ENCODE measurements at regions not wholly inside any gene's neighbourhood (a gene's known extent, or its start where the extent isn't known, plus 50 kb on each side); places are given as distances from the start of the nearest gene placed in this dataset.
A peak's percentile ranks its signal among the peaks of the same experiment; 100 is the strongest.

- in situ Hi-C loops (cut with HindIII; ENCODE audit: low sequenced_read_pairs): no loop called here
- DNase-seq (ENCODE audit: low read depth, low spot score): peak; percentile 36
- no peak for TF ChIP-seq CTCF (IDR thresholded peaks at IDR 0.05; ENCODE audit: low read depth, low read length)
- H3K4me3 ChIP-seq (ENCODE audit: low read depth, low read length): no peak overlapping the region
These were observed 85.7 kb upstream of the EXOC1L start for GRCh38 chr4:55733932-55734331.

- in situ Hi-C loops (cut with HindIII; ENCODE audit: low sequenced_read_pairs): no loop called here
- no peak overlapping the region for H3K4me3 ChIP-seq (ENCODE audit: low read depth, low read length)
- TF ChIP-seq CTCF (IDR thresholded peaks at IDR 0.05; ENCODE audit: low read depth, low read length): peak; percentile 21
- DNase-seq (ENCODE audit: low read depth, low spot score): peak; percentile 20
These were observed 82.9 kb upstream of the EXOC1L start for GRCh38 chr4:55736605-55737183.

- in situ Hi-C loops (cut with HindIII; ENCODE audit: low sequenced_read_pairs): no loop called here
- no peak for TF ChIP-seq CTCF (IDR thresholded peaks at IDR 0.05; ENCODE audit: low read depth, low read length)
- peak; percentile 45 for DNase-seq (ENCODE audit: low read depth, low spot score)
- no peak overlapping the region for H3K4me3 ChIP-seq (ENCODE audit: low read depth, low read length)
These were observed 76.9 kb upstream of the EXOC1L start for GRCh38 chr4:55742655-55743202.

GRCh38 chr4:55744369-55744768 lies 75.2 kb upstream of the EXOC1L start:
- no peak for TF ChIP-seq CTCF (IDR thresholded peaks at IDR 0.05; ENCODE audit: low read depth, low read length)
- in situ Hi-C loops (cut with HindIII; ENCODE audit: low sequenced_read_pairs): no loop called here
- DNase-seq (ENCODE audit: low read depth, low spot score): no peak
- no peak overlapping the region for H3K4me3 ChIP-seq (ENCODE audit: low read depth, low read length)

GRCh38 chr4:55745014-55745413 lies 74.6 kb upstream of the EXOC1L start:
- no peak for TF ChIP-seq CTCF (IDR thresholded peaks at IDR 0.05; ENCODE audit: low read depth, low read length)
- in situ Hi-C loops (cut with HindIII; ENCODE audit: low sequenced_read_pairs): no loop called here
- DNase-seq (ENCODE audit: low read depth, low spot score): no peak
- no peak overlapping the region for H3K4me3 ChIP-seq (ENCODE audit: low read depth, low read length)

GRCh38 chr4:55747793-55748192 lies 71.8 kb upstream of the EXOC1L start:
- in situ Hi-C loops (cut with HindIII; ENCODE audit: low sequenced_read_pairs): no loop called here
- no peak for DNase-seq (ENCODE audit: low read depth, low spot score)
- H3K4me3 ChIP-seq (ENCODE audit: low read depth, low read length): no peak overlapping the region
- no peak for TF ChIP-seq CTCF (IDR thresholded peaks at IDR 0.05; ENCODE audit: low read depth, low read length)

Measured in astrocyte of the spinal cord (primary cell).